Endothelial cell of umbilical vein (primary cell): ENCODE measurements at regions not wholly inside any gene's neighbourhood (a gene's known extent, or its start where the extent isn't known, plus 50 kb on each side); places are given as distances from the start of the nearest gene placed in this dataset.

ENCODE experiments used
- BruUV-seq: library from RNA; stranded (reverse); fragments of 400-500 nt; replicated peaks from 2 replicates; lab custom pipeline; 2021; lab: Mats Ljungman, UMichigan
- CTCF ChIA-PET: fragments of 300-600, 350-600 bp; sonication (Branson Sonifier 250); formaldehyde crosslinking; loops from one replicate; lab custom pipeline; 2021; ENCODE audit warnings: antibody characterized with exemption, inconsistent platforms; lab: Charles Lee
- POLR2A ChIA-PET: fragments of 300-600, 350-600 bp; sonication (Branson Sonifier 250); formaldehyde crosslinking; loops from one replicate; lab custom pipeline; 2021; ENCODE audit warnings: antibody characterized with exemption, inconsistent platforms; lab: Charles Lee
- DNase-seq: peaks from one replicate; pipeline ENCODE4 v3.0.0-alpha.2; 2011; ENCODE audit warnings: low read depth, low spot score
- FAIRE-seq: peaks from 2 replicates; lab custom pipeline; 2011; peaks lifted over from hg19 to GRCh38; lab: Jason Lieb, UNC
- H2AFZ ChIP-seq: 2 replicates; pipeline ENCODE4 v1.6.0; 2012; ENCODE audit warnings: low read depth, low read length, control low read depth, inconsistent platforms
- H3K27ac ChIP-seq: 2 replicates; pipeline ENCODE4 v1.5.1; 2011; ENCODE audit warnings: low read depth, mild to moderate bottlenecking, control low read depth, low read length, moderate library complexity; ENCODE audit not compliant: insufficient read depth
- H3K27me3 ChIP-seq, 2 experiments: 2 replicates each; pipeline versions ENCODE4 v1.6.0 to v1.6.1; 2011; ENCODE audit warnings: low read length in 2 of 2, mixed read lengths in 1 of 2; ENCODE audit not compliant: control insufficient read depth in 2 of 2, insufficient read depth in 2 of 2
- H3K36me3 ChIP-seq, 2 experiments: 2 replicates in 1 of 2; 3 replicates in 1 of 2; pipeline ENCODE4 v1.5.1; 2011; ENCODE audit warnings: low read length in 2 of 2, mild to moderate bottlenecking in 1 of 2, moderate library complexity in 1 of 2; ENCODE audit not compliant: control insufficient read depth in 2 of 2, insufficient read depth in 2 of 2; ENCODE audit errors: extremely low read depth in 1 of 2
- H3K4me1 ChIP-seq: 3 replicates; pipeline ENCODE4 v1.5.1; 2011; ENCODE audit warnings: mild to moderate bottlenecking, low read length; ENCODE audit not compliant: control insufficient read depth, insufficient read depth; ENCODE audit errors: extremely low read depth
- H3K4me2 ChIP-seq: 2 replicates; pipeline ENCODE4 v1.6.1; 2011; ENCODE audit warnings: low read length, control low read depth, mixed read lengths; ENCODE audit not compliant: insufficient read depth
- H3K4me3 ChIP-seq, 3 experiments: fragments of 200-600 bp in 1 of 3; sonication (generic), shearing (Covaris generic) in 1 of 3; replicated peaks in 1 of 3; 2 replicates each; pipeline ENCODE4 v1.5.1; 2011 to 2016; ENCODE audit warnings: control low read depth in 3 of 3, low read length in 3 of 3, mild to moderate bottlenecking in 2 of 3, inconsistent platforms in 1 of 3, low read depth in 1 of 3, moderate library complexity in 1 of 3; ENCODE audit not compliant: insufficient read depth in 1 of 3
- H3K79me2 ChIP-seq: 2 replicates; pipeline ENCODE4 v1.6.0; 2012; ENCODE audit warnings: low read length, inconsistent platforms; ENCODE audit not compliant: control insufficient read depth, insufficient read depth
- H3K9ac ChIP-seq: replicated peaks from 2 replicates; pipeline ENCODE3; 2011; ENCODE audit warnings: low read length, control low read depth; ENCODE audit not compliant: insufficient read depth; ENCODE audit errors: extremely low read depth
- H3K9me1 ChIP-seq: replicated peaks from 3 replicates; pipeline ENCODE4 v1.6.0; 2011; ENCODE audit warnings: mild to moderate bottlenecking, low read length; ENCODE audit not compliant: control insufficient read depth, insufficient read depth; ENCODE audit errors: extremely low read depth
- H3K9me3 ChIP-seq: replicated peaks from 2 replicates; pipeline ENCODE4 v1.5.1; 2012; ENCODE audit warnings: low read length, inconsistent platforms; ENCODE audit not compliant: control insufficient read depth, insufficient read depth
- H4K20me1 ChIP-seq: replicated peaks from 2 replicates; pipeline ENCODE3; 2011; ENCODE audit warnings: mild to moderate bottlenecking, low read length; ENCODE audit not compliant: control insufficient read depth, insufficient read depth; ENCODE audit errors: extremely low read depth
- CTCF ChIP-seq, 2 donors: IDR thresholded peaks; 1 replicate in 1 of 2; 2 replicates in 1 of 2; pipeline ENCODE4 v1.5.1; 2011; ENCODE audit warnings: low read length in 2 of 2, mild to moderate bottlenecking in 2 of 2, moderate library complexity in 2 of 2, control low read depth in 1 of 2, inconsistent platforms in 1 of 2, low read depth in 1 of 2; ENCODE audit not compliant: insufficient read depth in 1 of 2; ENCODE audit errors: extremely low read depth in 1 of 2
- EZH2 ChIP-seq: IDR thresholded peaks from 2 replicates; pipeline ENCODE4 v1.6.1; 2012; ENCODE audit warnings: borderline replicate concordance, low read depth, mild to moderate bottlenecking, moderate library complexity, low read length, inconsistent platforms; ENCODE audit not compliant: severe bottlenecking
- FOS ChIP-seq: IDR thresholded peaks from 2 replicates; pipeline ENCODE4 v1.6.1; 2011; ENCODE audit warnings: mild to moderate bottlenecking, low read length, moderate library complexity, borderline replicate concordance; ENCODE audit not compliant: insufficient read depth
- MYC ChIP-seq: IDR thresholded peaks from one replicate; pipeline ENCODE4 v1.6.1; 2011; ENCODE audit warnings: mild to moderate bottlenecking, low read depth, low read length
- POLR2AphosphoS5 ChIP-seq: IDR thresholded peaks from 2 replicates; pipeline ENCODE4 v1.6.1; 2012; ENCODE audit warnings: low read depth, mild to moderate bottlenecking, control low read depth, low read length, moderate library complexity; ENCODE audit not compliant: insufficient read depth
- dilution Hi-C: fragments of 300-500 bp; cut with MboI; formaldehyde crosslinking; loops from one replicate; pipeline ENCODE4 v1.15.0; 2019; ENCODE audit warnings: low sequenced_read_pairs; ENCODE audit not compliant: extremely low pct_ligation_motif_present
- intact Hi-C: fragments of 100-400 bp; cut with micrococcal nuclease; formaldehyde crosslinking; loops from one replicate; pipeline ENCODE4 v1.10.0; 2022

GRCh38 chr5:171537070-171537849 is 117.8 kb downstream of the FGF18 start:
- ChIA-PET CTCF (interaction anchor here (1.4 kb wide), 1 partner anchor 17 kb away, joined by 3 read pairs; no protein-coding TSS in a partner anchor), POLR2A (no interaction called here)
- Histone ChIP-seq H3K27me3 (peaks cover 0 to 4% of the 10 kb centered on the region in 2 experiments), H3K9me1 (no peaks in the 10 kb centered on the region), H3K4me3 (no peak overlapping the region), H2AFZ (no peak overlapping the region), H3K9ac (no peak overlapping the region), H3K9me3 (no peaks in the 10 kb centered on the region), H3K79me2 (no peaks in the 10 kb centered on the region), H3K4me1 (no peaks in the 10 kb centered on the region), H3K27ac (no peak overlapping the region), H4K20me1 (no peaks in the 10 kb centered on the region), H3K4me2 (no peak overlapping the region), H3K36me3 (no peaks in the 10 kb centered on the region)
- dilution Hi-C loops (no loop called here), intact Hi-C loops (no loop called here)
- no peak for DNase-seq
- BruUV-seq = no TSS peak
- TF ChIP-seq CTCF (IDR thresholded peaks at IDR 0.05; ENCODE audit: extremely low read depth in 1 of 2, insufficient read depth in 1 of 2, low read depth in 1 of 2, low read length in 2 of 2) (no peak), EZH2 (no peak), FOS (no peak), MYC (no peak), POLR2AphosphoS5 (no peak)
- no peak for FAIRE-seq
